ENCODE measurements at regions not wholly inside any gene's neighbourhood (a gene's known extent, or its start where the extent isn't known, plus 50 kb on each side); places are given as distances from the start of the nearest gene placed in this dataset.

DNA sequence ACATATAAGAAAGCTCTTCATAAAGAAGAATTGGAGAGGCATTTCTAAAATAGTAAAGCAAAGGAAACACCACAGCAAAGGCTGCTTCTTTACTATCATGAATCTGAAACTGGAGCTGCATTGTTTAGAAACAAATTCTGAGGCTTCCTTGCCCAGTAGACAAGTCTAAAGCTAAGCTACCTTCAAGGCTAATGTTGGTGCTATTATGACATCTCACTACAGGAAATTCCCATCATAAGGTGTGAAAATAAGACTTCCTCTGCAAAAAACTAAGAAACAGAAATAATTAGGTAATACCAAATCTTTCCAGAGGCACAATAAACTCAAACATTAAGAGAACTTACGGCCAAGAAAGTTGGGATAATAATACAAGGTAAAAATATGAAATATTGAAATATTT lies 89.9 kb upstream of the P3H2 start:
- ChIA-PET CTCF (interaction anchor here (0.6 to 1.5 kb wide), 6 partner anchors 14 to 250 kb away, joined by 3 to 9 read pairs (median 4); partner anchors contain the start of gene CLDN1), POLR2A (ENCODE audit: unreplicated experiment) (no interaction called here)
- H3K4me3 ChIP-seq (ENCODE audit: insufficient read depth, low read depth, low read length): no peak overlapping the region
- no peak overlapping the region for H3K23ac ChIP-seq (ENCODE audit: low read depth, low read length)
- no peak overlapping the region for H2AK9ac ChIP-seq (replicated peaks; ENCODE audit: low read depth, low read length, poor library complexity)
- no peak overlapping the region for H4K91ac ChIP-seq (ENCODE audit: insufficient read depth, low read depth, low read length)
- no peaks in the 10 kb centered on the region for H3K9me3 ChIP-seq (ENCODE audit: control insufficient read depth, insufficient read depth, low read length)
- no CpG with 5 or more reads among the region's 1 CpG for WGBS, 2 experiments (ENCODE audit: extremely low coverage in 2 of 2, insufficient read length in 1 of 2)
- H2BK120ac ChIP-seq (ENCODE audit: low read depth, low read length): no peak overlapping the region
- BruUV-seq (replicated peaks): no TSS peak
- no peak overlapping the region for H4K5ac ChIP-seq (ENCODE audit: low read depth, low read length)
- dilution Hi-C loops (cut with HindIII; ENCODE audit: low sequenced_read_pairs, unreplicated experiment): no loop called here
- no peak for DNase-seq
- no peaks in the 10 kb centered on the region for H3K9me1 ChIP-seq (ENCODE audit: insufficient read depth, low read length)
- H3K9ac ChIP-seq (ENCODE audit: low read depth, low read length): no peak overlapping the region
- H3K56ac ChIP-seq (ENCODE audit: extremely low read depth, insufficient read depth, low read length): no peak overlapping the region
- intact Hi-C loops (cut with micrococcal nuclease): loop anchor here (5.0 kb wide), 2 partner anchors 177 to 487 kb away; partner anchors contain the start of gene CLDN16
- H2BK20ac ChIP-seq (ENCODE audit: low read depth, low read length): no peak overlapping the region
- no peak overlapping the region for H2BK5ac ChIP-seq (ENCODE audit: low read depth, low read length, poor library complexity, severe bottlenecking)
- no peaks in the 10 kb centered on the region for H3K79me1 ChIP-seq (ENCODE audit: low read depth in 1 of 2, low read length in 2 of 2)
- H3K4me2 ChIP-seq (ENCODE audit: low read depth, low read length): no peak overlapping the region
- no peak overlapping the region for H4K8ac ChIP-seq (ENCODE audit: low read depth in 2 of 2, low read length in 2 of 2)
- no peak overlapping the region for H2BK15ac ChIP-seq (ENCODE audit: low read depth, low read length)
- no peak overlapping the region for H3K18ac ChIP-seq (ENCODE audit: low read depth, low read length)
- no peak overlapping the region for H3K27ac ChIP-seq (ENCODE audit: insufficient read depth, low read length)
- ATAC-seq (ENCODE audit: low read depth): no peak
- H2AFZ ChIP-seq (replicated peaks; ENCODE audit: low read length, poor library complexity): no peak overlapping the region
- H4K20me1 ChIP-seq (ENCODE audit: insufficient read depth, low read length): no peaks in the 10 kb centered on the region
- in situ Hi-C loops (cut with MboI; ENCODE audit: low sequenced_read_pairs): no loop called here
- no peak overlapping the region for H3K4ac ChIP-seq (ENCODE audit: low read depth, low read length)
- H3K36me3 ChIP-seq (ENCODE audit: control insufficient read depth, insufficient read depth, low read length): no peaks in the 10 kb centered on the region
- H2AK5ac ChIP-seq (ENCODE audit: low read depth, low read length): no peak overlapping the region
- no peaks in the 10 kb centered on the region for H3K4me1 ChIP-seq (ENCODE audit: control insufficient read depth, insufficient read depth, low read length)
- H3K27me3 ChIP-seq (ENCODE audit: control insufficient read depth, insufficient read depth, low read length): no peaks in the 10 kb centered on the region
- TF ChIP-seq NFE2L2 (IDR thresholded peaks at IDR 0.05; ENCODE audit: low read depth, low read length) (no peak), POLR2A (IDR thresholded peaks at IDR 0.05; ENCODE audit: low read depth, low read length) (no peak), MAZ (IDR thresholded peaks at IDR 0.05; ENCODE audit: borderline replicate concordance, low read depth, low read length) (no peak), BHLHE40 (IDR thresholded peaks at IDR 0.05; ENCODE audit: low read depth, low read length) (no peak), FOS (IDR thresholded peaks at IDR 0.05; ENCODE audit: low read depth, low read length) (no peak)
- TF ChIP-seq, protein P1, sequence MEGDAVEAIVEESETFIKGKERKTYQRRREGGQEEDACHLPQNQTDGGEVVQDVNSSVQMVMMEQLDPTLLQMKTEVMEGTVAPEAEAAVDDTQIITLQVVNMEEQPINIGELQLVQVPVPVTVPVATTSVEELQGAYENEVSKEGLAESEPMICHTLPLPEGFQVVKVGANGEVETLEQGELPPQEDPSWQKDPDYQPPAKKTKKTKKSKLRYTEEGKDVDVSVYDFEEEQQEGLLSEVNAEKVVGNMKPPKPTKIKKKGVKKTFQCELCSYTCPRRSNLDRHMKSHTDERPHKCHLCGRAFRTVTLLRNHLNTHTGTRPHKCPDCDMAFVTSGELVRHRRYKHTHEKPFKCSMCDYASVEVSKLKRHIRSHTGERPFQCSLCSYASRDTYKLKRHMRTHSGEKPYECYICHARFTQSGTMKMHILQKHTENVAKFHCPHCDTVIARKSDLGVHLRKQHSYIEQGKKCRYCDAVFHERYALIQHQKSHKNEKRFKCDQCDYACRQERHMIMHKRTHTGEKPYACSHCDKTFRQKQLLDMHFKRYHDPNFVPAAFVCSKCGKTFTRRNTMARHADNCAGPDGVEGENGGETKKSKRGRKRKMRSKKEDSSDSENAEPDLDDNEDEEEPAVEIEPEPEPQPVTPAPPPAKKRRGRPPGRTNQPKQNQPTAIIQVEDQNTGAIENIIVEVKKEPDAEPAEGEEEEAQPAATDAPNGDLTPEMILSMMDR (conservative IDR thresholded peaks at IDR 0.05; ENCODE audit: low read depth, low read length): no peak
- TF ChIP-seq, protein P2, sequence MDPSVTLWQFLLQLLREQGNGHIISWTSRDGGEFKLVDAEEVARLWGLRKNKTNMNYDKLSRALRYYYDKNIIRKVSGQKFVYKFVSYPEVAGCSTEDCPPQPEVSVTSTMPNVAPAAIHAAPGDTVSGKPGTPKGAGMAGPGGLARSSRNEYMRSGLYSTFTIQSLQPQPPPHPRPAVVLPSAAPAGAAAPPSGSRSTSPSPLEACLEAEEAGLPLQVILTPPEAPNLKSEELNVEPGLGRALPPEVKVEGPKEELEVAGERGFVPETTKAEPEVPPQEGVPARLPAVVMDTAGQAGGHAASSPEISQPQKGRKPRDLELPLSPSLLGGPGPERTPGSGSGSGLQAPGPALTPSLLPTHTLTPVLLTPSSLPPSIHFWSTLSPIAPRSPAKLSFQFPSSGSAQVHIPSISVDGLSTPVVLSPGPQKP (IDR thresholded peaks at IDR 0.05; ENCODE audit: borderline replicate concordance, low read depth, low read length): no peak
- no peak overlapping the region for H3K14ac ChIP-seq (replicated peaks; ENCODE audit: low read depth, low read length)
